Neural crest cell (in vitro differentiated cells): ENCODE measurements at regions not wholly inside any gene's neighbourhood (a gene's known extent, or its start where the extent isn't known, plus 50 kb on each side); places are given as distances from the start of the nearest gene placed in this dataset.
"Not testable (repeated sequence)": the region's sequence is repeated elsewhere in the genome, so short reads cannot be mapped to it uniquely, and the experiment has no call there.

Source experiments
- DNase-seq: peaks from one replicate; pipeline ENCODE4 v3.0.0; 2021; ENCODE audit warnings: low read depth, mixed read lengths, low spot score
- H3K27ac Mint-ChIP-seq: one replicate; pipeline ENCODE4 v1.8.0; 2021; ENCODE audit warnings: mild to moderate bottlenecking, mixed read lengths; ENCODE audit not compliant: unreplicated experiment
- H3K27me3 Mint-ChIP-seq: 2 replicates; pipeline ENCODE4 v1.8.0; 2021; ENCODE audit warnings: low read depth, mild to moderate bottlenecking, mixed read lengths
- H3K36me3 Mint-ChIP-seq: 2 replicates; pipeline ENCODE4 v1.8.0; 2021; ENCODE audit warnings: low read depth, mild to moderate bottlenecking, mixed read lengths
- H3K4me1 Mint-ChIP-seq: 2 replicates; pipeline ENCODE4 v1.8.0; 2021; ENCODE audit warnings: mixed read lengths
- H3K4me3 Mint-ChIP-seq: one replicate; pipeline ENCODE4 v1.8.0; 2021; ENCODE audit warnings: mild to moderate bottlenecking, mixed read lengths
- H3K9me3 Mint-ChIP-seq: 2 replicates; pipeline ENCODE4 v1.8.0; 2021; ENCODE audit warnings: mixed read lengths
- TF ChIP-seq, protein P1 (sequence below): fragments of 200-600 bp; sonication (generic); conservative IDR thresholded peaks from 2 replicates; pipeline ENCODE4 v1.5.0; 2021; ENCODE audit warnings: antibody characterized with exemption, mild to moderate bottlenecking

DNA sequence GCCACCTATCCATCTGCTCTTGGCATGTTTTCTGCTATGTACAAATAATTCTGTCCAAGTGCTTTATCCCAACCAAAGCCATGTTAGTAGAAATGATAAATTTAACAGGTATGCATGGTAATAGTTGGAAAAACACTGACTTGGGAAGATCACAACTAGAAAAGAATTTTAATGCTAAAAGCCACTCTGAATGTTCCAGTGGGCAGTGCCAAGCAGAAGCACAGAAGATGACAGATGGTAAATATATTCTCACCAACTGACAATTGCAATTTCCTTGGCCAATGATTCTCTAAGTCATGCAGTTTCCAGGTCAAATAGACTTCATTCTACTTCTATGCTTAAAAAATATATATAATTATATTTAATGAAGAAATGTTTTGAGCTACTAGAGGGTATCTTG is 83.6 kb upstream of the SEMA3C start:
- peaks cover 2% of the 10 kb centered on the region for H3K36me3 Mint-ChIP-seq
- no peak overlapping the region for H3K4me3 Mint-ChIP-seq
- no peaks in the 10 kb centered on the region for H3K27me3 Mint-ChIP-seq
- H3K4me1 Mint-ChIP-seq, result peaks cover 4% of the 10 kb centered on the region
- peaks cover 5% of the 10 kb centered on the region for H3K9me3 Mint-ChIP-seq
- H3K27ac Mint-ChIP-seq, result no peak overlapping the region
- DNase-seq, result no peak
- TF ChIP-seq, protein P1, sequence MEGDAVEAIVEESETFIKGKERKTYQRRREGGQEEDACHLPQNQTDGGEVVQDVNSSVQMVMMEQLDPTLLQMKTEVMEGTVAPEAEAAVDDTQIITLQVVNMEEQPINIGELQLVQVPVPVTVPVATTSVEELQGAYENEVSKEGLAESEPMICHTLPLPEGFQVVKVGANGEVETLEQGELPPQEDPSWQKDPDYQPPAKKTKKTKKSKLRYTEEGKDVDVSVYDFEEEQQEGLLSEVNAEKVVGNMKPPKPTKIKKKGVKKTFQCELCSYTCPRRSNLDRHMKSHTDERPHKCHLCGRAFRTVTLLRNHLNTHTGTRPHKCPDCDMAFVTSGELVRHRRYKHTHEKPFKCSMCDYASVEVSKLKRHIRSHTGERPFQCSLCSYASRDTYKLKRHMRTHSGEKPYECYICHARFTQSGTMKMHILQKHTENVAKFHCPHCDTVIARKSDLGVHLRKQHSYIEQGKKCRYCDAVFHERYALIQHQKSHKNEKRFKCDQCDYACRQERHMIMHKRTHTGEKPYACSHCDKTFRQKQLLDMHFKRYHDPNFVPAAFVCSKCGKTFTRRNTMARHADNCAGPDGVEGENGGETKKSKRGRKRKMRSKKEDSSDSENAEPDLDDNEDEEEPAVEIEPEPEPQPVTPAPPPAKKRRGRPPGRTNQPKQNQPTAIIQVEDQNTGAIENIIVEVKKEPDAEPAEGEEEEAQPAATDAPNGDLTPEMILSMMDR, result no peak

DNA sequence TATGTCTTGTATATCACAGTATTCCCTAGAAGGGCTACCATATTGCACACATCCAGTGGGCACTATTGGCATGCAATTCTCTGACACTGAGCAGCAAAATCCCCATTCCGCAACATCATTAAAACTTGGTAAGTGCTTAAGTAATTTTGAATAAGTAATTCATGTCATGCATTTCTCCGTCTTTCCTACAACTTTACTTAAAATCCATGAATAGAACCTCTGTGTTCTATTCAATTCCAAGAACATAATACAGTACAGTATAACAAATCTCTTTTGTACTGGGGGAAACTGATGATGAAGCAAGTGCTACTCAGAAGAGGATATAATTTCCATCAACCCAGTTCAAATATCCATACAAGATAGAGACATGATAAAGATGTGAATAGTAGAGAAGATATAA is 80.9 kb upstream of the SEMA3C start:
- Mint-ChIP-seq H3K36me3 (peaks cover 2% of the 10 kb centered on the region), H3K27ac (no peak overlapping the region), H3K4me3 (no peak overlapping the region), H3K4me1 (peaks cover 4% of the 10 kb centered on the region), H3K27me3 (no peaks in the 10 kb centered on the region), H3K9me3 (no peaks in the 10 kb centered on the region)
- TF ChIP-seq, protein P1, result no peak
- DNase-seq, result no peak

DNA sequence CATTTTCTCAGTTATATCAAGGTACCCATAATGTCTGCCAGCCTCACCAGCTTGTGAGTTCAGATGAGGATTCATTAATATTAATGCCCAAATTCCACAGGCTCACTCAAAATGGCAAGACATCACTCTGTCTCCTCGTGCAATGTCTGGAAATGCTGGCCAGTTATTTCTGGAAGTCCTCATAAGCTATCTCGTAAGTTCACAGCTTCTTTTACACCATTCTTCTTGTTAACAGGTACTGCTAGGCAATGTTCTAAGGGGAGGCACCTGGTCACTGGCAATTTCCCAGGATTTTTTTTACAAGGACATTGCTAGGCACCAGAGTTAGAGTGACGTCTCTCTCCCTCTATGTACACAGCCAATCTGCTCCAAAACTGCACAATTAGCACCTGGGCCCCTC is 80.2 kb upstream of the SEMA3C start:
- H3K27ac Mint-ChIP-seq, result no peak overlapping the region

DNA sequence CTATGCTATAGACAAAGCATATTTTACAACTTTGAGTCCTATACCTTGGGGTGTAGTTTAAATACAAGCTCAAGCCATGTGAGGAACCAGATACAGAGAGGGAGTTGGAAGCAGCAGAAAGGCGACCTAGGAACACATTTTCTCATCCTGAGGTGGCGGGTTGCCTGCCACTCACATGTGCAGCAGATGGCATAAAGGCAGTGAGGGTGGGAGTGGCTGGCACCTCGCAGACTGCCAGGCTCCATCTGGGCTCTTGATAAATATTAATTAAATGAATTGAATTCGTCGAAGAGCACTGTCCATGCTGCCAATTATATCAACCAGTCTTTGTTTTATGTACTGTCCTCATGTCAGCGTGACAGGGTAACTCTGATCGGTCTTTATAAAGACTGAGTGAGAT is 79.0 kb upstream of the SEMA3C start:
- no peak overlapping the region for H3K4me3 Mint-ChIP-seq
- no peaks in the 10 kb centered on the region for H3K9me3 Mint-ChIP-seq
- no peak for DNase-seq
- H3K27ac Mint-ChIP-seq, result no peak overlapping the region
- TF ChIP-seq, protein P1, result no peak
- H3K27me3 Mint-ChIP-seq, result no peaks in the 10 kb centered on the region
- peaks cover 4% of the 10 kb centered on the region for H3K4me1 Mint-ChIP-seq
- H3K36me3 Mint-ChIP-seq, result peaks cover 2% of the 10 kb centered on the region

More for the DNA sequence above, 80.2 kb upstream of the SEMA3C start:
- Mint-ChIP-seq H3K36me3 (peaks cover 2% of the 10 kb centered on the region), H3K27me3 (no peaks in the 10 kb centered on the region), H3K9me3 (no peaks in the 10 kb centered on the region), H3K4me1 (peaks cover 4% of the 10 kb centered on the region), H3K4me3 (no peak overlapping the region)
- TF ChIP-seq, protein P1, result no peak
- no peak for DNase-seq

DNA sequence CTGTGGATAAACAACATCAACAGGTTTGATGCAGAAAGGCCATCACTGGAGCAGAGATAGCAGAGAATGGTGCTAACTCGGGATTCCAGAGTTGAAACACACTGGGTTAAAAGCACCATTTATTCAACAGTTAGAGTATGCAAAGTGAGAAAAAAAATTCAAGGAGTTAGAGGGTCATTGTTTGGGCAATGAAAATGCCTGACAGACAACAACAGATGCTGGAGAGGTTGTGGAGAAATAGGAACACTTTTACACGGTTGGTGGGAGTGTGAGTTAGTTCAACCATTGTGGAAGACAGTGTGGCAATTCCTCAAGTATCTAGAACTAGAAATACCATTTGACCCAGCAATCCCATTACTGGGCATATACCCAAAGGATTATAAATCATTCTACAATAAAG is 77.4 kb upstream of the SEMA3C start:
- not testable (repeated sequence) for H3K36me3 Mint-ChIP-seq, H3K4me1 Mint-ChIP-seq, H3K27ac Mint-ChIP-seq, DNase-seq, H3K9me3 Mint-ChIP-seq, H3K4me3 Mint-ChIP-seq, H3K27me3 Mint-ChIP-seq

DNA sequence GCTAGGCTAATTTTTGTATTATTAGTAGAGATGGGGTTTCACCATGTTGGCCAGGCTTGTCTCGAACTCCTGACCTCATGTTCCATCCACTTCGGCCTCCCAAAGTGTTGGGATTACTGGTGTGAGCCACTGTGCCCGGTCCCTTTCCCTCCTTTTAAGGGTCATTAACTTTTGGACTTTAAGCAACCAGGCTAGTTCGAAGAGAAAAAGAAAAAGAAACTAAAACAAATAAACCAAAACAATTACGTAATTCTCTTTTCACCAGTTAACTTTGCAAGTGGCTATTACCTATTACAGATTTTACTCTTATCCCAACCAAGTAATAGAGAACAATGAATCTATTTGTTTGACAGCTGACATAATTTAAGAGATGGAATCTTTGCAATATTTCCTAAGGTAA is 72.8 kb upstream of the SEMA3C start:
- H3K27ac Mint-ChIP-seq, result no peak overlapping the region

More for the DNA sequence above, 72.8 kb upstream of the SEMA3C start:
- Mint-ChIP-seq H3K27me3 (no peaks in the 10 kb centered on the region), H3K4me1 (no peaks in the 10 kb centered on the region), H3K4me3 (no peak overlapping the region), H3K9me3 (no peaks in the 10 kb centered on the region), H3K36me3 (peaks cover 2% of the 10 kb centered on the region)
- TF ChIP-seq, protein P1, result no peak
- no peak for DNase-seq
